IMR-90 (cell line): ENCODE measurements at regions not wholly inside any gene's neighbourhood (a gene's known extent, or its start where the extent isn't known, plus 50 kb on each side); places are given as distances from the start of the nearest gene placed in this dataset.

ENCODE experiments used
- ATAC-seq: fragments of 200-7000 bp; cut with Tn5 transposase; 2 replicates; pipeline ENCODE4 v1.9.1; 2020; ENCODE audit warnings: low read depth, mild to moderate bottlenecking, moderate library complexity
- BruUV-seq: library from RNA; stranded (reverse); fragments of 400-500 nt; replicated peaks from 2 replicates; lab custom pipeline; 2021; lab: Mats Ljungman, UMichigan
- CTCF ChIA-PET: fragments of 300-600 bp; formaldehyde crosslinking; extraction: SDS; loops from one replicate; lab custom pipeline; 2021; ENCODE audit warnings: antibody characterized with exemption; lab: Yijun Ruan, JAX
- POLR2A ChIA-PET: fragments of 300-600 bp; sonication (Branson Sonifier 250); formaldehyde crosslinking; loops from one replicate; lab custom pipeline; 2022; ENCODE audit warnings: antibody characterized with exemption; ENCODE audit not compliant: unreplicated experiment; lab: Charles Lee
- DNase-seq: peaks from one replicate; pipeline ENCODE4 v3.0.0; 2013
- H2AFZ ChIP-seq: replicated peaks from 2 replicates; pipeline ENCODE3; 2013; ENCODE audit warnings: low read length, mild to moderate bottlenecking; ENCODE audit not compliant: poor library complexity
- H2AK5ac ChIP-seq: 2 replicates; pipeline ENCODE4 v1.6.1; 2013; ENCODE audit warnings: low read depth, low read length, inconsistent platforms
- H2AK9ac ChIP-seq: replicated peaks from 2 replicates; pipeline ENCODE3; 2013; ENCODE audit warnings: mild to moderate bottlenecking, low read depth, low read length, moderate library complexity; ENCODE audit not compliant: poor library complexity
- H2BK120ac ChIP-seq: 2 replicates; pipeline ENCODE4 v1.6.1; 2013; ENCODE audit warnings: low read depth, low read length, inconsistent platforms
- H2BK15ac ChIP-seq: 3 replicates; pipeline ENCODE4 v1.6.1; 2013; ENCODE audit warnings: low read depth, low read length, inconsistent platforms
- H2BK20ac ChIP-seq: 2 replicates; pipeline ENCODE4 v1.6.1; 2013; ENCODE audit warnings: low read depth, mild to moderate bottlenecking, inconsistent platforms, low read length, moderate library complexity
- H2BK5ac ChIP-seq: 2 replicates; pipeline ENCODE4 v1.6.1; 2013; ENCODE audit warnings: mild to moderate bottlenecking, low read depth, low read length, inconsistent platforms; ENCODE audit not compliant: poor library complexity, severe bottlenecking
- H3K14ac ChIP-seq: replicated peaks from 2 replicates; pipeline ENCODE4 v1.6.1; 2013; ENCODE audit warnings: low read depth, low read length, inconsistent platforms
- H3K18ac ChIP-seq: 2 replicates; pipeline ENCODE4 v1.6.1; 2013; ENCODE audit warnings: low read depth, low read length, control low read depth
- H3K23ac ChIP-seq: 2 replicates; pipeline ENCODE4 v1.6.1; 2013; ENCODE audit warnings: low read depth, low read length, inconsistent platforms
- H3K27ac ChIP-seq: 2 replicates; pipeline ENCODE4 v1.5.1; 2013; ENCODE audit warnings: mild to moderate bottlenecking, control low read depth, low read length; ENCODE audit not compliant: insufficient read depth
- H3K27me3 ChIP-seq: 2 replicates; pipeline ENCODE4 v1.6.1; 2013; ENCODE audit warnings: low read length; ENCODE audit not compliant: control insufficient read depth, insufficient read depth
- H3K36me3 ChIP-seq: 2 replicates; pipeline ENCODE4 v1.6.1; 2013; ENCODE audit warnings: low read length, mixed read lengths; ENCODE audit not compliant: control insufficient read depth, insufficient read depth
- H3K4ac ChIP-seq: 2 replicates; pipeline ENCODE4 v1.6.1; 2013; ENCODE audit warnings: low read depth, low read length, inconsistent platforms
- H3K4me1 ChIP-seq: 2 replicates; pipeline ENCODE4 v1.6.1; 2013; ENCODE audit warnings: low read length, mixed read lengths; ENCODE audit not compliant: control insufficient read depth, insufficient read depth
- H3K4me2 ChIP-seq: 2 replicates; pipeline ENCODE4 v1.6.1; 2013; ENCODE audit warnings: low read depth, mild to moderate bottlenecking, control low read depth, low read length, moderate library complexity
- H3K4me3 ChIP-seq: 2 replicates; pipeline ENCODE4 v1.5.1; 2013; ENCODE audit warnings: low read depth, mild to moderate bottlenecking, control low read depth, low read length, moderate library complexity; ENCODE audit not compliant: insufficient read depth
- H3K56ac ChIP-seq: 2 replicates; pipeline ENCODE4 v1.6.1; 2013; ENCODE audit warnings: low read length, inconsistent platforms; ENCODE audit not compliant: insufficient read depth; ENCODE audit errors: extremely low read depth
- H3K79me1 ChIP-seq, 2 experiments: 2 replicates each; pipeline ENCODE4 v1.6.1; 2013; ENCODE audit warnings: low read length in 2 of 2, inconsistent platforms in 1 of 2, low read depth in 1 of 2
- H3K9ac ChIP-seq: 2 replicates; pipeline ENCODE4 v1.6.1; 2013; ENCODE audit warnings: low read depth, low read length, control low read depth
- H3K9me1 ChIP-seq: 2 replicates; pipeline ENCODE4 v1.6.1; 2013; ENCODE audit warnings: low read length, inconsistent platforms; ENCODE audit not compliant: insufficient read depth
- H3K9me3 ChIP-seq: 2 replicates; pipeline ENCODE4 v1.6.1; 2013; ENCODE audit warnings: low read length; ENCODE audit not compliant: control insufficient read depth, insufficient read depth
- H4K20me1 ChIP-seq: 2 replicates; pipeline ENCODE4 v1.6.1; 2013; ENCODE audit warnings: low read length, inconsistent platforms; ENCODE audit not compliant: insufficient read depth
- H4K5ac ChIP-seq: 2 replicates; pipeline ENCODE4 v1.6.1; 2013; ENCODE audit warnings: mild to moderate bottlenecking, low read depth, low read length, control low read depth
- H4K8ac ChIP-seq, 2 experiments: 2 replicates each; pipeline ENCODE4 v1.6.1; 2013; ENCODE audit warnings: low read depth in 2 of 2, low read length in 2 of 2, control low read depth in 1 of 2, inconsistent platforms in 1 of 2
- H4K91ac ChIP-seq: 2 replicates; pipeline ENCODE4 v1.6.1; 2013; ENCODE audit warnings: low read depth, low read length, inconsistent platforms; ENCODE audit not compliant: insufficient read depth
- BHLHE40 ChIP-seq: fragments of 150-350 bp; IDR thresholded peaks from 2 replicates; pipeline ENCODE4 v1.6.1; 2016; ENCODE audit warnings: mild to moderate bottlenecking, low read depth, low read length
- CEBPB ChIP-seq: IDR thresholded peaks from 2 replicates; pipeline ENCODE4 v1.6.1; 2012; ENCODE audit warnings: low read depth, low read length, improper control_type of control experiment
- CHD1 ChIP-seq: IDR thresholded peaks from 2 replicates; pipeline ENCODE4 v1.6.1; 2012; ENCODE audit warnings: low read depth, low read length, improper control_type of control experiment
- FOS ChIP-seq: fragments of 150-350 bp; IDR thresholded peaks from 2 replicates; pipeline ENCODE4 v1.6.1; 2016; ENCODE audit warnings: low read depth, low read length
- MAFK ChIP-seq: IDR thresholded peaks from 2 replicates; pipeline ENCODE4 v1.6.1; 2012; ENCODE audit warnings: low read depth, low read length, improper control_type of control experiment
- MAZ ChIP-seq: IDR thresholded peaks from 2 replicates; pipeline ENCODE4 v1.6.1; 2012; ENCODE audit warnings: low read depth, mild to moderate bottlenecking, low read length, improper control_type of control experiment, moderate library complexity, borderline replicate concordance
- MXI1 ChIP-seq: IDR thresholded peaks from 2 replicates; pipeline ENCODE4 v1.6.1; 2012; ENCODE audit warnings: low read depth, mild to moderate bottlenecking, low read length, moderate library complexity, borderline replicate concordance
- NFE2L2 ChIP-seq: fragments of 150-350 bp; IDR thresholded peaks from 2 replicates; pipeline ENCODE4 v1.6.1; 2016; ENCODE audit warnings: low read depth, mild to moderate bottlenecking, low read length
- POLR2A ChIP-seq: IDR thresholded peaks from 2 replicates; pipeline ENCODE4 v1.6.1; 2012; ENCODE audit warnings: mild to moderate bottlenecking, low read depth, low read length
- RAD21 ChIP-seq: IDR thresholded peaks from 2 replicates; pipeline ENCODE4 v1.6.1; 2012; ENCODE audit warnings: low read length, improper control_type of control experiment
- RCOR1 ChIP-seq: IDR thresholded peaks from 2 replicates; pipeline ENCODE4 v1.6.1; 2012; ENCODE audit warnings: mild to moderate bottlenecking, low read length, improper control_type of control experiment; ENCODE audit not compliant: insufficient replicate concordance
- RFX5 ChIP-seq: IDR thresholded peaks from 2 replicates; pipeline ENCODE4 v1.8.0; 2012; ENCODE audit warnings: low read depth, mild to moderate bottlenecking, low read length, moderate library complexity
- SMC3 ChIP-seq: fragments of 150-350 bp; IDR thresholded peaks from 2 replicates; pipeline ENCODE4 v1.6.1; 2016; ENCODE audit warnings: low read depth, mild to moderate bottlenecking, antibody characterized with exemption, low read length, moderate library complexity
- WGBS, 2 experiments: methylation state at CpG; one replicate each; pipeline versions ENCODE4 v1.1.5 to v1.1.7; 2013; ENCODE audit warnings: missing lambda C conversion rate in 2 of 2; ENCODE audit not compliant: insufficient read length in 1 of 2; ENCODE audit errors: extremely low coverage in 2 of 2; 5-methylcytosine and 5-hydroxymethylcytosine counted together
- dilution Hi-C: fragments of 300-500 bp; cut with HindIII; formaldehyde crosslinking; loops from one replicate; pipeline ENCODE4 v1.14.3; 2018; ENCODE audit warnings: low sequenced_read_pairs; ENCODE audit not compliant: unreplicated experiment
- in situ Hi-C: fragments of 300-500 bp; cut with MboI; formaldehyde crosslinking; loops from 3 replicates; pipeline ENCODE4 v1.14.3; 2019; ENCODE audit warnings: low sequenced_read_pairs, inconsistent platforms, mixed read lengths
- intact Hi-C: fragments of 100-400 bp; cut with micrococcal nuclease; formaldehyde crosslinking; loops from 2 replicates; pipeline ENCODE4 v1.10.0; 2022
- TF ChIP-seq, protein P1 (sequence below): fragments of 150-350 bp; IDR thresholded peaks from 2 replicates; pipeline ENCODE4 v1.6.1; 2016; ENCODE audit warnings: low read depth, mild to moderate bottlenecking, low read length, moderate library complexity, borderline replicate concordance
- TF ChIP-seq, protein P2 (sequence below): conservative IDR thresholded peaks from 2 replicates; pipeline ENCODE4 v1.5.1; 2012; ENCODE audit warnings: mild to moderate bottlenecking, low read depth, low read length, improper control_type of control experiment
- TF ChIP-seq, protein P3 (sequence below): fragments of 150-350 bp; IDR thresholded peaks from 2 replicates; pipeline ENCODE4 v1.6.1; 2017; ENCODE audit warnings: mild to moderate bottlenecking, antibody characterized with exemption, low read length, low read depth

DNA sequence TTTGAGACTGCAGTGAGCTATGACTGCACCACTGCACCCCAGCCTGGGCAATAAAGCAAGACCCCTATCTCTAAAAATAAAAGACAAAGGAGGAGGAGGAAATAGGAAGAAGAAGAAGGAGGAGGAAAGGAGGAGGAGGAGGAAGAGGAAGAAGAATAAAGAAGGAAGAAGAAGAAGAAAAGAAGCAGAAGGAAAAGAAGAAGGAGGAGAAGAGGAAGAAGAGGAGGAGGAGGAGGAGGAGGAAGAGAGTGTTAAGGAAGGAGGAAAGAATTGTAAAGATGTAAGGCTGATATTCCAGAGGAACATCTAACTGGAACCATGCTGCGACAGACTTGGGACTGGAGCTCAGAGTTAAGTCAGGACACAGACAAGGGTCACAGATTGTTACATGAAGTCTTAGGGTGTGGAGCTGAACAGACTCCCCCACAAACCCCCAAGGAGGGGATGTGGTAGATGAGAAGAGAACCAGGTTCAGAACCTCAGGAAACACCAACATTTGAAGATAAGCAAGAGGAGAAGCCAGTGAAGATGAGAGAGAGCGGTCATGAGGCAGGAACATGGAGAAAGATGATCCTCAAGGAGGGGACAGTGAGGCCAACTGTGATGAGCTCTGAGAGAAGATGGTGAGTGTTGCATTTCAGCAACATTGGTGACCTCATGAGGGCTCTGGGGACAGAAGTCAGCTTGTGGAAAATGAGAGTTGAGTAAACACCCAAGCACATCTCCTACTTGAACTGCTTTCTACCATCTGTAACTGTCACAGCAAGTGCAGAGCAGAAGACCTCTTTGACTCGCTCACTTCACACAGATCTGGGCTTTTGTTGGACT lies 118.2 kb downstream of the CD164 start:
- H2BK5ac ChIP-seq, result no peak overlapping the region
- ChIA-PET CTCF (no interaction called here), POLR2A (no interaction called here)
- no peak overlapping the region for H2AK5ac ChIP-seq
- no peak overlapping the region for H2BK15ac ChIP-seq
- no peak overlapping the region for H4K5ac ChIP-seq
- H4K20me1 ChIP-seq, result no peaks in the 10 kb centered on the region
- no peak overlapping the region for H2AK9ac ChIP-seq
- in situ Hi-C loops, result no loop called here
- no peaks in the 10 kb centered on the region for H3K79me1 ChIP-seq
- H3K4me2 ChIP-seq, result no peak overlapping the region
- TF ChIP-seq POLR2A (no peak), RFX5 (no peak), CEBPB (no peak), BHLHE40 (no peak), CHD1 (no peak), SMC3 (no peak), RCOR1 (no peak), RAD21 (no peak), MAZ (no peak), MXI1 (no peak), MAFK (no peak), NFE2L2 (no peak), FOS (no peak)
- TF ChIP-seq, protein P1, sequence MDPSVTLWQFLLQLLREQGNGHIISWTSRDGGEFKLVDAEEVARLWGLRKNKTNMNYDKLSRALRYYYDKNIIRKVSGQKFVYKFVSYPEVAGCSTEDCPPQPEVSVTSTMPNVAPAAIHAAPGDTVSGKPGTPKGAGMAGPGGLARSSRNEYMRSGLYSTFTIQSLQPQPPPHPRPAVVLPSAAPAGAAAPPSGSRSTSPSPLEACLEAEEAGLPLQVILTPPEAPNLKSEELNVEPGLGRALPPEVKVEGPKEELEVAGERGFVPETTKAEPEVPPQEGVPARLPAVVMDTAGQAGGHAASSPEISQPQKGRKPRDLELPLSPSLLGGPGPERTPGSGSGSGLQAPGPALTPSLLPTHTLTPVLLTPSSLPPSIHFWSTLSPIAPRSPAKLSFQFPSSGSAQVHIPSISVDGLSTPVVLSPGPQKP, result no peak
- TF ChIP-seq, protein P2, sequence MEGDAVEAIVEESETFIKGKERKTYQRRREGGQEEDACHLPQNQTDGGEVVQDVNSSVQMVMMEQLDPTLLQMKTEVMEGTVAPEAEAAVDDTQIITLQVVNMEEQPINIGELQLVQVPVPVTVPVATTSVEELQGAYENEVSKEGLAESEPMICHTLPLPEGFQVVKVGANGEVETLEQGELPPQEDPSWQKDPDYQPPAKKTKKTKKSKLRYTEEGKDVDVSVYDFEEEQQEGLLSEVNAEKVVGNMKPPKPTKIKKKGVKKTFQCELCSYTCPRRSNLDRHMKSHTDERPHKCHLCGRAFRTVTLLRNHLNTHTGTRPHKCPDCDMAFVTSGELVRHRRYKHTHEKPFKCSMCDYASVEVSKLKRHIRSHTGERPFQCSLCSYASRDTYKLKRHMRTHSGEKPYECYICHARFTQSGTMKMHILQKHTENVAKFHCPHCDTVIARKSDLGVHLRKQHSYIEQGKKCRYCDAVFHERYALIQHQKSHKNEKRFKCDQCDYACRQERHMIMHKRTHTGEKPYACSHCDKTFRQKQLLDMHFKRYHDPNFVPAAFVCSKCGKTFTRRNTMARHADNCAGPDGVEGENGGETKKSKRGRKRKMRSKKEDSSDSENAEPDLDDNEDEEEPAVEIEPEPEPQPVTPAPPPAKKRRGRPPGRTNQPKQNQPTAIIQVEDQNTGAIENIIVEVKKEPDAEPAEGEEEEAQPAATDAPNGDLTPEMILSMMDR, result no peak
- TF ChIP-seq, protein P3, sequence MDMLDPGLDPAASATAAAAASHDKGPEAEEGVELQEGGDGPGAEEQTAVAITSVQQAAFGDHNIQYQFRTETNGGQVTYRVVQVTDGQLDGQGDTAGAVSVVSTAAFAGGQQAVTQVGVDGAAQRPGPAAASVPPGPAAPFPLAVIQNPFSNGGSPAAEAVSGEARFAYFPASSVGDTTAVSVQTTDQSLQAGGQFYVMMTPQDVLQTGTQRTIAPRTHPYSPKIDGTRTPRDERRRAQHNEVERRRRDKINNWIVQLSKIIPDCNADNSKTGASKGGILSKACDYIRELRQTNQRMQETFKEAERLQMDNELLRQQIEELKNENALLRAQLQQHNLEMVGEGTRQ, result no peak
- no peak overlapping the region for H4K8ac ChIP-seq
- no peak overlapping the region for H3K27ac ChIP-seq
- ATAC-seq (no peak), DNase-seq (no peak)
- no peak overlapping the region for H3K4ac ChIP-seq
- no peak overlapping the region for H4K91ac ChIP-seq
- no peaks in the 10 kb centered on the region for H3K9me3 ChIP-seq
- WGBS, 2 experiments, result no CpG with 5 or more reads among the region's 3 CpGs
- intact Hi-C loops, result no loop called here
- H3K4me3 ChIP-seq, result no peak overlapping the region
- no peak overlapping the region for H2BK20ac ChIP-seq
- BruUV-seq, result no TSS peak
- H3K56ac ChIP-seq, result no peak overlapping the region
- H2BK120ac ChIP-seq, result no peak overlapping the region
- H3K18ac ChIP-seq, result no peak overlapping the region
- H3K36me3 ChIP-seq, result no peaks in the 10 kb centered on the region
- H3K27me3 ChIP-seq, result peaks cover 10% of the 10 kb centered on the region
- H3K4me1 ChIP-seq, result peaks cover 10% of the 10 kb centered on the region
- dilution Hi-C loops, result no loop called here
- no peaks in the 10 kb centered on the region for H3K9me1 ChIP-seq
- no peak overlapping the region for H3K14ac ChIP-seq
- H3K23ac ChIP-seq, result no peak overlapping the region
- H2AFZ ChIP-seq, result no peak overlapping the region
- no peak overlapping the region for H3K9ac ChIP-seq
